Spleen (tissue), 7 donors: ENCODE measurements at regions not wholly inside any gene's neighbourhood (a gene's known extent, or its start where the extent isn't known, plus 50 kb on each side); places are given as distances from the start of the nearest gene placed in this dataset.
"Not testable (repeated sequence)": the region's sequence is repeated elsewhere in the genome, so short reads cannot be mapped to it uniquely, and the experiment has no call there.

Experiments used
- CTCF ChIP-seq, 11 experiments: fragments of 200-600 bp in 7 of 11; fragments of 450-650 bp in 4 of 11; sonication (generic) in 4 of 11; IDR thresholded peaks in 8 of 11; conservative IDR thresholded peaks in 3 of 11; 1 replicate in 7 of 11; 2 replicates in 4 of 11; pipeline versions ENCODE4 v1.4.0 to v1.8.0; 2016 to 2021; ENCODE audit warnings: antibody characterized with exemption in 11 of 11, inconsistent platforms in 4 of 11, mild to moderate bottlenecking in 1 of 11
- POLR2A ChIP-seq, 3 donors: fragments of 450-650 bp; IDR thresholded peaks; one replicate each; pipeline ENCODE4 v1.5.1; 2017; ENCODE audit warnings: antibody characterized with exemption in 3 of 3, mild to moderate bottlenecking in 1 of 3
- POLR2AphosphoS5 ChIP-seq, 3 donors: sonication (generic); formaldehyde crosslinking; IDR thresholded peaks; one replicate each; pipeline ENCODE4 v1.5.1; 2017; ENCODE audit warnings: antibody characterized with exemption in 3 of 3
- donor health status: DM: no; HTN: no; CAD: no; lungs with moderate emphysema.
- donor health status: DM: no; HTN: no; CAD: no.
- donor health status: DM: no; HTN: no; CAD: no.

- TF ChIP-seq CTCF (IDR thresholded peaks at IDR 0.05 in 8 of 11, conservative IDR thresholded peaks at IDR 0.05 in 3 of 11); POLR2A (IDR thresholded peaks at IDR 0.05); POLR2AphosphoS5 (IDR thresholded peaks at IDR 0.05): not testable (repeated sequence)
These were observed 104.0 kb downstream of the IFI44 start for GRCh38 chr1:78753679-78754078.
